GM12878 (cell line): ENCODE measurements at regions not wholly inside any gene's neighbourhood (a gene's known extent, or its start where the extent isn't known, plus 50 kb on each side); places are given as distances from the start of the nearest gene placed in this dataset.

Source experiments
- ATAC-seq: fragments of 200-7000 bp; cut with Tn5 transposase; 3 replicates; pipeline ENCODE4 v1.9.1; 2020; ENCODE audit warnings: mild to moderate bottlenecking, moderate library complexity
- BruUV-seq: library from RNA; stranded (reverse); fragments of 400-500 nt; replicated peaks from 2 replicates; lab custom pipeline; 2021; lab: Mats Ljungman, UMichigan
- CTCF ChIA-PET: fragments of 300-600 bp; sonication (Branson Sonifier 250); formaldehyde crosslinking; extraction: SDS; loops from one replicate; lab custom pipeline; 2021; ENCODE audit warnings: inconsistent platforms; lab: Yijun Ruan, JAX
- POLR2A ChIA-PET: fragments of 350-600 bp; formaldehyde crosslinking; extraction: SDS; loops from one replicate; lab custom pipeline; 2021; ENCODE audit warnings: inconsistent platforms; lab: Charles Lee
- RAD21 ChIA-PET: fragments of 300-600 bp; sonication (Branson Sonifier 250); formaldehyde crosslinking; loops from one replicate; lab custom pipeline; 2023; ENCODE audit warnings: antibody characterized with exemption; ENCODE audit not compliant: unreplicated experiment; lab: Charles Lee
- SMC1A ChIA-PET: fragments of 300-600 bp; sonication (Branson Sonifier 250); formaldehyde crosslinking; loops from one replicate; lab custom pipeline; 2023; ENCODE audit not compliant: unreplicated experiment, uncharacterized antibody; lab: Charles Lee
- DNase-seq: peaks from one replicate; pipeline ENCODE4 v3.0.0-alpha.2; 2011; ENCODE audit warnings: low read depth, low spot score
- FAIRE-seq: peaks from 3 replicates; lab custom pipeline; 2011; peaks lifted over from hg19 to GRCh38; lab: Jason Lieb, UNC
- H2AFZ ChIP-seq: 2 replicates; pipeline ENCODE4 v1.6.0; 2011; ENCODE audit warnings: low read depth, low read length, control low read depth; ENCODE audit not compliant: control insufficient read depth
- H3K27ac ChIP-seq: 2 replicates; pipeline ENCODE4 v1.5.1; 2011; ENCODE audit warnings: control low read depth; ENCODE audit not compliant: control insufficient read depth, insufficient read depth
- H3K27me3 ChIP-seq, 2 experiments: replicated peaks in 1 of 2; 2 replicates each; pipeline versions ENCODE4 v1.6.0 to v1.6.1; 2011; ENCODE audit warnings: low read length in 1 of 2; ENCODE audit not compliant: control insufficient read depth in 2 of 2, insufficient read depth in 2 of 2
- H3K36me3 ChIP-seq, 2 experiments: 2 replicates each; pipeline ENCODE4 v1.5.1; 2011; ENCODE audit warnings: low read length in 1 of 2; ENCODE audit not compliant: control insufficient read depth in 2 of 2, insufficient read depth in 2 of 2
- H3K4me1 ChIP-seq: 2 replicates; pipeline ENCODE4 v1.6.1; 2011; ENCODE audit warnings: mild to moderate bottlenecking, low read length, moderate library complexity, mixed read lengths; ENCODE audit not compliant: control insufficient read depth, insufficient read depth
- H3K4me2 ChIP-seq: 2 replicates; pipeline ENCODE4 v1.6.0; 2011; ENCODE audit warnings: control low read depth; ENCODE audit not compliant: control insufficient read depth, insufficient read depth
- H3K4me3 ChIP-seq: fragments of 200-600 bp; sonication (generic); 2 replicates; pipeline ENCODE4 v1.5.1; 2016
- H3K79me2 ChIP-seq: 2 replicates; pipeline ENCODE4 v1.6.0; 2011; ENCODE audit warnings: low read length; ENCODE audit not compliant: control insufficient read depth, insufficient read depth
- H3K9ac ChIP-seq: 2 replicates; pipeline ENCODE4 v1.8.0; 2011; ENCODE audit warnings: low read length, control low read depth, mixed read lengths; ENCODE audit not compliant: control insufficient read depth, insufficient read depth
- H3K9me3 ChIP-seq: replicated peaks from 3 replicates; pipeline ENCODE4 v1.5.1; 2011; ENCODE audit warnings: mild to moderate bottlenecking, low read length; ENCODE audit not compliant: control insufficient read depth, insufficient read depth
- H4K20me1 ChIP-seq: 2 replicates; pipeline ENCODE4 v1.6.0; 2011; ENCODE audit not compliant: control insufficient read depth, insufficient read depth
- ATF7 ChIP-seq: fragments of 450-650 bp; IDR thresholded peaks from 2 replicates; pipeline ENCODE4 v1.6.1; 2016; ENCODE audit warnings: low read depth, mild to moderate bottlenecking
- BHLHE40 ChIP-seq, 2 experiments: fragments of 450-650 bp in 1 of 2; IDR thresholded peaks; 2 replicates each; pipeline ENCODE4 v1.6.1; 2011 to 2017; ENCODE audit warnings: low read depth in 2 of 2, borderline replicate concordance in 1 of 2, improper control_type of control experiment in 1 of 2, low read length in 1 of 2, mild to moderate bottlenecking in 1 of 2
- DPF2 ChIP-seq: fragments of 450-650 bp; IDR thresholded peaks from 2 replicates; pipeline ENCODE4 v1.6.1; 2017; ENCODE audit warnings: mild to moderate bottlenecking
- ESRRA ChIP-seq: IDR thresholded peaks from 2 replicates; pipeline ENCODE4 v1.6.1; 2012; ENCODE audit warnings: mild to moderate bottlenecking, low read length, improper control_type of control experiment
- MEF2A ChIP-seq: IDR thresholded peaks from 2 replicates; pipeline ENCODE4 v1.6.1; 2011; ENCODE audit warnings: low read depth, mild to moderate bottlenecking, low read length, moderate library complexity; ENCODE audit not compliant: insufficient read depth
- NFIC ChIP-seq: IDR thresholded peaks from 2 replicates; pipeline ENCODE4 v1.6.1; 2012; ENCODE audit warnings: low read depth, mild to moderate bottlenecking, inconsistent platforms, low read length, moderate library complexity
- PAX5 ChIP-seq: IDR thresholded peaks from 2 replicates; pipeline ENCODE4 v1.6.1; 2011; ENCODE audit warnings: low read depth, low read length, borderline replicate concordance
- POU2F2 ChIP-seq: IDR thresholded peaks from 3 replicates; pipeline ENCODE4 v1.6.1; 2011; ENCODE audit warnings: low read depth, mild to moderate bottlenecking, low read length, borderline replicate concordance
- RAD51 ChIP-seq: fragments of 450-650 bp; IDR thresholded peaks from 2 replicates; pipeline ENCODE4 v1.6.1; 2016; ENCODE audit warnings: moderate library complexity, mild to moderate bottlenecking, inconsistent platforms
- ZNF274 ChIP-seq: IDR thresholded peaks from one replicate; pipeline ENCODE4 v1.8.0; 2011; ENCODE audit not compliant: insufficient read length, insufficient read depth
- WGBS: methylation state at CpG from one replicate; pipeline ENCODE4 v1.1.6; 2016; ENCODE audit warnings: low lambda C conversion rate; ENCODE audit not compliant: insufficient replicate concordance, insufficient coverage; ENCODE audit errors: missing lambda C conversion rate; 5-methylcytosine and 5-hydroxymethylcytosine counted together
- in situ Hi-C: fragments of 300-500 bp; cut with MboI; formaldehyde crosslinking; loops from 9 replicates; pipeline ENCODE4 v1.14.3; 2018; ENCODE audit warnings: mixed read lengths
- intact Hi-C: fragments of 100-400 bp; cut with micrococcal nuclease; formaldehyde crosslinking; loops from one replicate; pipeline ENCODE4 v1.14.2; 2022; ENCODE audit not compliant: unreplicated experiment
- TF ChIP-seq, protein P1 (sequence below): fragments of 450-650 bp; IDR thresholded peaks from 2 replicates; pipeline ENCODE4 v1.6.1; 2018; ENCODE audit warnings: mild to moderate bottlenecking, low read depth, moderate library complexity; ENCODE audit not compliant: partially characterized antibody
- TF ChIP-seq, protein P2 (sequence below): fragments of 150-350 bp; IDR thresholded peaks from 2 replicates; pipeline ENCODE4 v1.6.1; 2014; ENCODE audit warnings: mild to moderate bottlenecking, low read depth, low read length
- TF ChIP-seq, protein P3 (sequence below): IDR thresholded peaks from 2 replicates; pipeline ENCODE4 v1.6.1; 2012; ENCODE audit warnings: mild to moderate bottlenecking, low read depth, low read length

DNA sequence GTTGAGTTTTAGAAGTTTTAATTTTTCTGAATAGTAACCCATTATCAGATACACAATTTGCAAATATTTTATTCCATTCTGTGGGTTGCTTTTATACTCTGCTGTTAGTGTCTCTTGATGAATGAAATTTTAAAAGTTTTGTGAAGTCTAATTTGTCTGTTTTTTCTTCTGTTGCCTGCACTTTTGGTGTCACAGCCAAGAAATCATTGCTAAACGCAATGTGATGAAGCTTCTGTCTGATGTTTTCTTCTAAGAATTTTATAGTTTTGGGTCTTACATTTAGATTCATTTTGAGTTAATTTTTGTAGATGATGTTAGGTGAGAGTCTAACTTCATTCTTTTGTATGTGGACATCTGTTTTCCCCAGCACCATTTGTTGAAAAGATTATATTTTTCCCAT is 330.0 kb upstream of the FOXK1 start (continued):
- TF ChIP-seq, protein P1, sequence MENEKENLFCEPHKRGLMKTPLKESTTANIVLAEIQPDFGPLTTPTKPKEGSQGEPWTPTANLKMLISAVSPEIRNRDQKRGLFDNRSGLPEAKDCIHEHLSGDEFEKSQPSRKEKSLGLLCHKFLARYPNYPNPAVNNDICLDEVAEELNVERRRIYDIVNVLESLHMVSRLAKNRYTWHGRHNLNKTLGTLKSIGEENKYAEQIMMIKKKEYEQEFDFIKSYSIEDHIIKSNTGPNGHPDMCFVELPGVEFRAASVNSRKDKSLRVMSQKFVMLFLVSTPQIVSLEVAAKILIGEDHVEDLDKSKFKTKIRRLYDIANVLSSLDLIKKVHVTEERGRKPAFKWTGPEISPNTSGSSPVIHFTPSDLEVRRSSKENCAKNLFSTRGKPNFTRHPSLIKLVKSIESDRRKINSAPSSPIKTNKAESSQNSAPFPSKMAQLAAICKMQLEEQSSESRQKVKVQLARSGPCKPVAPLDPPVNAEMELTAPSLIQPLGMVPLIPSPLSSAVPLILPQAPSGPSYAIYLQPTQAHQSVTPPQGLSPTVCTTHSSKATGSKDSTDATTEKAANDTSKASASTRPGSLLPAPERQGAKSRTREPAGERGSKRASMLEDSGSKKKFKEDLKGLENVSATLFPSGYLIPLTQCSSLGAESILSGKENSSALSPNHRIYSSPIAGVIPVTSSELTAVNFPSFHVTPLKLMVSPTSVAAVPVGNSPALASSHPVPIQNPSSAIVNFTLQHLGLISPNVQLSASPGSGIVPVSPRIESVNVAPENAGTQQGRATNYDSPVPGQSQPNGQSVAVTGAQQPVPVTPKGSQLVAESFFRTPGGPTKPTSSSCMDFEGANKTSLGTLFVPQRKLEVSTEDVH: no peak

DNA sequence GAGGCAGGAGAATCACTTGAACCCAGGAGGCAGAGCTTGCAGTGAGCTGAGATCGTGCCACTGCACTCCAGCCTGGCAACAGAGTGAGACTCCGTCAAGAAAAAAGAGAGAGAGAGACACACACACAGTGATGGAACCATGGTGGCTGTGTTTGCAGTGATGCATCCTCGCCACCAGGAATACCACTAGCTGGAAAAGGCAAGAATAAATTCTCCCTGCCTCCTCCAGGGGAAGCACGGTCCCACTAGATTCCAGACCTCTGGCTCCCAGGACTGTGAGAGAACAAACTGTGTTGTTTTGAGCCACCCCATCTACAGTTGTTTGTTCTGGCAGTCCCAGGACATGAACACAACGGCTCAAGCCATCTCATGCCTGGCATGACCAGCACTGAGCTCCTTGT is 320.3 kb upstream of the FOXK1 start:
- no peak for FAIRE-seq
- in situ Hi-C loops (no loop called here), intact Hi-C loops (no loop called here)
- RAD21 ChIA-PET: no interaction called here
- no TSS peak for BruUV-seq
- POLR2A ChIA-PET: no interaction called here
- SMC1A ChIA-PET: no interaction called here
- Histone ChIP-seq H3K27ac (no peak overlapping the region), H3K27me3 (no peaks in the 10 kb centered on the region), H3K4me1 (no peaks in the 10 kb centered on the region), H3K36me3 (no peaks in the 10 kb centered on the region), H3K79me2 (no peaks in the 10 kb centered on the region), H3K9ac (no peak overlapping the region), H3K4me2 (no peak overlapping the region), H3K4me3 (no peak overlapping the region), H3K9me3 (no peaks in the 10 kb centered on the region), H4K20me1 (no peaks in the 10 kb centered on the region), H2AFZ (no peak overlapping the region)
- CTCF ChIA-PET: no interaction called here
- WGBS: 3% methylated on average over 5 of the region's 5 CpGs
- TF ChIP-seq MEF2A (no peak), RAD51 (no peak), DPF2 (no peak), ZNF274 (no peak), BHLHE40 (IDR thresholded peaks at IDR 0.05; ENCODE audit: borderline replicate concordance in 1 of 2, low read depth in 2 of 2, low read length in 1 of 2) (no peak), ATF7 (no peak), PAX5 (no peak), ESRRA (no peak), POU2F2 (no peak), NFIC (no peak)
- TF ChIP-seq, protein P2, sequence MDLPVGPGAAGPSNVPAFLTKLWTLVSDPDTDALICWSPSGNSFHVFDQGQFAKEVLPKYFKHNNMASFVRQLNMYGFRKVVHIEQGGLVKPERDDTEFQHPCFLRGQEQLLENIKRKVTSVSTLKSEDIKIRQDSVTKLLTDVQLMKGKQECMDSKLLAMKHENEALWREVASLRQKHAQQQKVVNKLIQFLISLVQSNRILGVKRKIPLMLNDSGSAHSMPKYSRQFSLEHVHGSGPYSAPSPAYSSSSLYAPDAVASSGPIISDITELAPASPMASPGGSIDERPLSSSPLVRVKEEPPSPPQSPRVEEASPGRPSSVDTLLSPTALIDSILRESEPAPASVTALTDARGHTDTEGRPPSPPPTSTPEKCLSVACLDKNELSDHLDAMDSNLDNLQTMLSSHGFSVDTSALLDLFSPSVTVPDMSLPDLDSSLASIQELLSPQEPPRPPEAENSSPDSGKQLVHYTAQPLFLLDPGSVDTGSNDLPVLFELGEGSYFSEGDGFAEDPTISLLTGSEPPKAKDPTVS: no peak
- TF ChIP-seq, protein P3, sequence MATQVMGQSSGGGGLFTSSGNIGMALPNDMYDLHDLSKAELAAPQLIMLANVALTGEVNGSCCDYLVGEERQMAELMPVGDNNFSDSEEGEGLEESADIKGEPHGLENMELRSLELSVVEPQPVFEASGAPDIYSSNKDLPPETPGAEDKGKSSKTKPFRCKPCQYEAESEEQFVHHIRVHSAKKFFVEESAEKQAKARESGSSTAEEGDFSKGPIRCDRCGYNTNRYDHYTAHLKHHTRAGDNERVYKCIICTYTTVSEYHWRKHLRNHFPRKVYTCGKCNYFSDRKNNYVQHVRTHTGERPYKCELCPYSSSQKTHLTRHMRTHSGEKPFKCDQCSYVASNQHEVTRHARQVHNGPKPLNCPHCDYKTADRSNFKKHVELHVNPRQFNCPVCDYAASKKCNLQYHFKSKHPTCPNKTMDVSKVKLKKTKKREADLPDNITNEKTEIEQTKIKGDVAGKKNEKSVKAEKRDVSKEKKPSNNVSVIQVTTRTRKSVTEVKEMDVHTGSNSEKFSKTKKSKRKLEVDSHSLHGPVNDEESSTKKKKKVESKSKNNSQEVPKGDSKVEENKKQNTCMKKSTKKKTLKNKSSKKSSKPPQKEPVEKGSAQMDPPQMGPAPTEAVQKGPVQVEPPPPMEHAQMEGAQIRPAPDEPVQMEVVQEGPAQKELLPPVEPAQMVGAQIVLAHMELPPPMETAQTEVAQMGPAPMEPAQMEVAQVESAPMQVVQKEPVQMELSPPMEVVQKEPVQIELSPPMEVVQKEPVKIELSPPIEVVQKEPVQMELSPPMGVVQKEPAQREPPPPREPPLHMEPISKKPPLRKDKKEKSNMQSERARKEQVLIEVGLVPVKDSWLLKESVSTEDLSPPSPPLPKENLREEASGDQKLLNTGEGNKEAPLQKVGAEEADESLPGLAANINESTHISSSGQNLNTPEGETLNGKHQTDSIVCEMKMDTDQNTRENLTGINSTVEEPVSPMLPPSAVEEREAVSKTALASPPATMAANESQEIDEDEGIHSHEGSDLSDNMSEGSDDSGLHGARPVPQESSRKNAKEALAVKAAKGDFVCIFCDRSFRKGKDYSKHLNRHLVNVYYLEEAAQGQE: no peak
- DNase-seq: no peak
- ATAC-seq: no peak
